Breast epithelium (tissue), 4 donors: ENCODE measurements at regions not wholly inside any gene's neighbourhood (a gene's known extent, or its start where the extent isn't known, plus 50 kb on each side); places are given as distances from the start of the nearest gene placed in this dataset.
"Not testable (repeated sequence)": the region's sequence is repeated elsewhere in the genome, so short reads cannot be mapped to it uniquely, and the experiment has no call there.

ENCODE experiments used
- DNase-seq, 2 donors: peaks; one replicate each; pipeline ENCODE4 v3.0.0-alpha.2; 2019; ENCODE audit warnings: low spot score in 2 of 2
- H3K27ac ChIP-seq, 2 donors: fragments of 200-600 bp; sonication (generic) in 1 of 2; one replicate each; pipeline ENCODE4 v1.5.1; 2016 to 2019; ENCODE audit warnings: mild to moderate bottlenecking in 1 of 2
- H3K27me3 ChIP-seq, 2 donors: fragments of 200-600 bp; sonication (generic) in 1 of 2; one replicate each; pipeline versions ENCODE4 v1.5.1 to v1.6.0; 2017 to 2019; ENCODE audit warnings: control low read depth in 1 of 2, mild to moderate bottlenecking in 1 of 2
- H3K36me3 ChIP-seq: fragments of 200-600 bp; one replicate; pipeline ENCODE4 v1.5.1; 2019
- H3K4me1 ChIP-seq, 2 donors: fragments of 200-600 bp; sonication (generic); one replicate each; pipeline ENCODE4 v1.5.1; 2016 to 2019; ENCODE audit warnings: control low read depth in 1 of 2
- H3K4me3 ChIP-seq, 3 donors: fragments of 200-600 bp; sonication (generic); 1 replicate in 2 of 3; 2 replicates in 1 of 3; pipeline ENCODE4 v1.5.1; 2016 to 2019; ENCODE audit warnings: mild to moderate bottlenecking in 3 of 3, moderate library complexity in 2 of 3
- H3K9me3 ChIP-seq, 2 donors: fragments of 200-600 bp; sonication (generic) in 1 of 2; one replicate each; pipeline ENCODE4 v1.5.1; 2016 to 2019; ENCODE audit warnings: control low read depth in 1 of 2
- POLR2A ChIP-seq: fragments of 450-650 bp; IDR thresholded peaks from one replicate; pipeline ENCODE4 v1.6.1; 2016; ENCODE audit warnings: antibody characterized with exemption, mild to moderate bottlenecking, moderate library complexity
- POLR2AphosphoS5 ChIP-seq, 3 donors: sonication (generic); formaldehyde crosslinking; IDR thresholded peaks; one replicate each; pipeline ENCODE4 v1.6.1; 2017; ENCODE audit warnings: antibody characterized with exemption in 3 of 3
- intact Hi-C: fragments of 100-400 bp; cut with DNase I; formaldehyde crosslinking; loops from one replicate; pipeline ENCODE4 v1.15.1; 2023; ENCODE audit warnings: low total_unique reads
- TF ChIP-seq, protein P1 (sequence below), 3 donors: fragments of 450-650 bp; IDR thresholded peaks; one replicate each; pipeline ENCODE4 v1.5.1; 2016 to 2017; ENCODE audit warnings: antibody characterized with exemption in 3 of 3, mild to moderate bottlenecking in 3 of 3, moderate library complexity in 3 of 3

DNA sequence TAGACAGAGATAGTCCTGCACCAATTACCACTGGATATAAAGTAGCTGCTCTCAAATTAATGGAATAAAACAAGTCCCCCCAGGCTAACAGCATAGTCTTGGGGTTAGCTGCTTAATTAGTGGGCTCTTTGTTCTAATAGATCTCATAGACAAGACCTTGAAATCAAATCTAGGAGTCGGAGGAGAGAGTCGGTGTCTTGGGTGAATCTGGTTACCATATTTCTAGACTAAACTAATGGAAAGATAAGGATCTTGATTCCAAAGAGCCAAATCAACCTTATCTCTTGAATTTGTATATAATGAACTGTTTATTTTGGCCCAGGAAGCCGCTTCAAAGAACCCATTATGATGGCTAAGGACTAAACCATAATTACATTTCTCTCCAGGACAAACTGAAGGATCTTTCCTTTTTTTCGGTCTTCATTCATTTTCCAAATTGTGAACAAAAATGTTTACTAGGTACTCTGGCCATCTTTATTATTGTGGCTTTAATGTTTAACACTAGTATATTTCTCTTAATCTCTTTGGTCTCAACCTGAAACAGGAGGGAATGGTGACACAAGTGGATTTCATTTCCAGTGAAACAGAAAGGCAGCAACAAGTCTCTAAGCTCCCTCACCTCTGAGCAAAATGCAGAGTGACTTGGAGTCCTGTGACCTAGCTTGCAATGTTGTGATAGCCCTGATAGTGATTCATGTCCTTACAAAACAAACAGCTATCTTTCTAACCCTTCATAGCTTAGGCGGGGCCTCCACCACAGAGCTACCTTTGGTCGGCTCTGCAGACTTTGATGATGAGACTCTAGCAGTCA, 137.9 kb upstream of the PARD3B start:
- intact Hi-C loops = no loop called here
- H3K4me1 ChIP-seq = no peaks in the 10 kb centered on the region
- TF ChIP-seq, protein P1, sequence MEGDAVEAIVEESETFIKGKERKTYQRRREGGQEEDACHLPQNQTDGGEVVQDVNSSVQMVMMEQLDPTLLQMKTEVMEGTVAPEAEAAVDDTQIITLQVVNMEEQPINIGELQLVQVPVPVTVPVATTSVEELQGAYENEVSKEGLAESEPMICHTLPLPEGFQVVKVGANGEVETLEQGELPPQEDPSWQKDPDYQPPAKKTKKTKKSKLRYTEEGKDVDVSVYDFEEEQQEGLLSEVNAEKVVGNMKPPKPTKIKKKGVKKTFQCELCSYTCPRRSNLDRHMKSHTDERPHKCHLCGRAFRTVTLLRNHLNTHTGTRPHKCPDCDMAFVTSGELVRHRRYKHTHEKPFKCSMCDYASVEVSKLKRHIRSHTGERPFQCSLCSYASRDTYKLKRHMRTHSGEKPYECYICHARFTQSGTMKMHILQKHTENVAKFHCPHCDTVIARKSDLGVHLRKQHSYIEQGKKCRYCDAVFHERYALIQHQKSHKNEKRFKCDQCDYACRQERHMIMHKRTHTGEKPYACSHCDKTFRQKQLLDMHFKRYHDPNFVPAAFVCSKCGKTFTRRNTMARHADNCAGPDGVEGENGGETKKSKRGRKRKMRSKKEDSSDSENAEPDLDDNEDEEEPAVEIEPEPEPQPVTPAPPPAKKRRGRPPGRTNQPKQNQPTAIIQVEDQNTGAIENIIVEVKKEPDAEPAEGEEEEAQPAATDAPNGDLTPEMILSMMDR (IDR thresholded peaks at IDR 0.05) = no peak
- TF ChIP-seq POLR2AphosphoS5 (IDR thresholded peaks at IDR 0.05) (no peak), POLR2A (no peak)
- DNase-seq = no peak
- H3K9me3 ChIP-seq = peaks cover 0 to 1% of the 10 kb centered on the region in 2 donors
- no peaks in the 10 kb centered on the region for H3K36me3 ChIP-seq
- H3K27me3 ChIP-seq = no peaks in the 10 kb centered on the region
- no peak overlapping the region for H3K27ac ChIP-seq
- H3K4me3 ChIP-seq = no peak overlapping the region

DNA sequence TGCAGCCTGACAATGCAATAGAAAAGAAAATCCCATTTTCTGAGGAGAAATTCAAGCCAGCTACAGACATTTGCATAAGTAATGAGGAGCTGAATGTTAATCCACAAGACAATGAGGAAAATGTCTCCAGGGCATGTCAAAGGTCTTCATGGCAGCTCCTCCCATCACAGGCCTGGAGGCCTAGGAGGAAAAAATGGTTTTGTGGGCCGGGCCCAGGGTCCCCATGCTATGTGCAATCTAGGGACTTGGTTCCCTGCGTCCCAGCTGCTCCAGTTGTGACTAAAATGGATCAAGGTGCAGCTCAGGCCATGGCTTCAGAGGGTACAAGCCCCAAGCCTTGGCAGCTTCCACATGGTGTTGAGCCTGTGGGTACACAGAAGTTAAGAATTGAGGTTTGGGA, 132.5 kb upstream of the PARD3B start:
- not testable (repeated sequence) for H3K27me3 ChIP-seq

GRCh38 chr2:204415406-204416181, 129.7 kb upstream of the PARD3B start:
- peaks cover 7 to 19% of the 10 kb centered on the region in 2 donors for H3K9me3 ChIP-seq
- intact Hi-C loops = no loop called here
- H3K4me1 ChIP-seq = no peaks in the 10 kb centered on the region
- TF ChIP-seq, protein P1 (IDR thresholded peaks at IDR 0.05) = no peak
- no peak for TF ChIP-seq POLR2AphosphoS5 (IDR thresholded peaks at IDR 0.05)
- TF ChIP-seq POLR2A = no peak
- no peak overlapping the region for H3K27ac ChIP-seq
- H3K27me3 ChIP-seq = no peaks in the 10 kb centered on the region
- H3K4me3 ChIP-seq = no peak overlapping the region
- DNase-seq = no peak
- no peaks in the 10 kb centered on the region for H3K36me3 ChIP-seq

More for the DNA sequence above, 132.5 kb upstream of the PARD3B start:
- H3K4me3 ChIP-seq, intact Hi-C loops, H3K4me1 ChIP-seq, H3K27ac ChIP-seq, DNase-seq, H3K36me3 ChIP-seq: not testable (repeated sequence)
- H3K9me3 ChIP-seq = peaks cover 7 to 19% of the 10 kb centered on the region in 2 donors

DNA sequence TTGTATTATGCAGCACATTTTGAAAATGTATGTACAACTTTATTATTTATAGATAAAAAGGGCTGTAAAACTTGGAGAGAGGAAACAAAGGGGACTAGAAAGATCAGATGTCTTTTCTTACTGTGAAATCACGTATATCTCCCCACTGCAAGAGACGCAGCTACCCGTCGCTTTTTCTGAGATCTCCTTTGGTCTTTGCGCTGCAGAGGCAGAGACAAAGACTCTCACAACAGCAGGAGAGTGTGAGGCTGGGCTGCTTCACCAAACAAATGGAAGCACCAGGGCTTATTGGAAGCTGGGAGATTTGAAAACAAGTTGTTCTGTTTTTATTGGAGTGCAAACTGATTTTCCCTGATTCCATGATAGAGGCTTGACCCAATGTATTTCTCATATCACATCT, 129.0 kb upstream of the PARD3B start:
- Histone ChIP-seq H3K36me3 (no peaks in the 10 kb centered on the region), H3K4me3 (no peak overlapping the region), H3K9me3 (peaks cover 7 to 19% of the 10 kb centered on the region in 2 donors), H3K27ac (no peak overlapping the region), H3K27me3 (no peaks in the 10 kb centered on the region), H3K4me1 (no peaks in the 10 kb centered on the region)
- TF ChIP-seq POLR2AphosphoS5 (IDR thresholded peaks at IDR 0.05) (no peak), POLR2A (no peak)
- TF ChIP-seq, protein P1 (IDR thresholded peaks at IDR 0.05) = no peak
- intact Hi-C loops = no loop called here
- DNase-seq = no peak

DNA sequence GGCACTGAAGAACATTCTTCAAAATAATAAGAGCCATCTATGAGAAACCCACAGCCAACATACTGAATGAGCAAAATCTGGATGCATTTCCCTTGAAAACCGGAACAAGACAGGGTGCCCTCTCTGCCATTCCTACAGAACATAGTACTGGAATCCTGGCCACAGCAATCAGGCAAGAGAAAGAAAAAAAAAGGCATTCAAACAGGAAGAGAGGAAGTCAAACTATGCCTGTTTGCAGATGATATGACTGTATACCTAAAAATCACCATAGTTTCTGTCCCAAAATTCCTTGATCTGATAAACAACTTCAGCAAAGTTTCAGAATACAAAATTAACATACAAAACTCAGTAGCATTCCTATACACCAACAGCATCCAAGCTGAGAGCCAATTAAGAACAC, 119.5 kb upstream of the PARD3B start:
- no peak overlapping the region for H3K4me3 ChIP-seq
- intact Hi-C loops = no loop called here
- TF ChIP-seq, protein P1 (IDR thresholded peaks at IDR 0.05) = no peak
- TF ChIP-seq POLR2A = no peak
- TF ChIP-seq POLR2AphosphoS5 (IDR thresholded peaks at IDR 0.05) = no peak
- H3K27ac ChIP-seq = no peak overlapping the region
- no peaks in the 10 kb centered on the region for H3K36me3 ChIP-seq
- no peak for DNase-seq
- no peaks in the 10 kb centered on the region for H3K27me3 ChIP-seq
- H3K4me1 ChIP-seq = no peaks in the 10 kb centered on the region
- H3K9me3 ChIP-seq = no peaks in the 10 kb centered on the region
